ENCODE measurements at regions not wholly inside any gene's neighbourhood (a gene's known extent, or its start where the extent isn't known, plus 50 kb on each side); places are given as distances from the start of the nearest gene placed in this dataset.
"Not testable (repeated sequence)": the region's sequence is repeated elsewhere in the genome, so short reads cannot be mapped to it uniquely, and the experiment has no call there.

DNA sequence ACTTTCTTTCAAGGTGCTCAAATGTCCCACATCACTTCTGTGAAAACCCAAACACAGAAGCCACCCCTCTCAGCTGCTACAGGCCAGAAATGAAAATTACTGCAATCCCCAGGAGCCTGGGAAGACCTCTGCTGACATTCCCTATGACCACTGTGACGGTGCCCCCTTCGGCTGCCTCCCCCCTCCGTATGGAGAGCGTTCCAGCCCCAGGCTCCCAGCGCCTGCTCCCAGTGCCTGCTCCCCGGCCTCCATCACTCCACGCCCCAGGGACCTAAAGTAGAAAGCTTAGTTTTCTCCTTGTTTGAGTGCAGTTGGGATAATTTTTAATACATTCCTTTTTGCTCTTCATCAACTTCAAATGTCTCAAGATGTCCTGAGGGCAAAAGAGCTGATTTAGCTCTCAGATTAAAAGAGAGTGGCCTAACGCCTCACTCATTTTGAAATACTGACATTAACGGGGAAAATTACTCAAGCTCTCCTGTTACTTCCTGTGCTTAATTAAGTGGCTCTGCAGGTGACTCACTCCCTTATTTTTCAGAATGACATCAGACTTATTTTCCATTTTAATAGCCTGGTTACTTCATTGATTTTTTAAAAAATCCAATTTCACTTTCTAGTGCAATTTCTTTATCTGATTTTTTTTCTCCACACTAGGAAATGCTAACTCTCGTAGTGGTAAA is 112.8 kb upstream of the PLGLB2 start:
- TF ChIP-seq EZH2phosphoT487 (IDR thresholded peaks at IDR 0.05; ENCODE audit: insufficient read depth, low read depth); EZH2 (IDR thresholded peaks at IDR 0.05; ENCODE audit: insufficient read depth, poor library complexity, severe bottlenecking): not testable (repeated sequence)
